Erythroblast (primary cell): ENCODE measurements at regions not wholly inside any gene's neighbourhood (a gene's known extent, or its start where the extent isn't known, plus 50 kb on each side); places are given as distances from the start of the nearest gene placed in this dataset.

ENCODE experiments used
- GATA1 ChIP-seq: IDR thresholded peaks from 2 replicates; pipeline ENCODE4 v1.6.1; 2011; ENCODE audit warnings: low read depth, mild to moderate bottlenecking, control low read depth, low read length, moderate library complexity
- POLR2A ChIP-seq: IDR thresholded peaks from 2 replicates; pipeline ENCODE4 v1.6.1; 2011; ENCODE audit warnings: mild to moderate bottlenecking, low read length

DNA sequence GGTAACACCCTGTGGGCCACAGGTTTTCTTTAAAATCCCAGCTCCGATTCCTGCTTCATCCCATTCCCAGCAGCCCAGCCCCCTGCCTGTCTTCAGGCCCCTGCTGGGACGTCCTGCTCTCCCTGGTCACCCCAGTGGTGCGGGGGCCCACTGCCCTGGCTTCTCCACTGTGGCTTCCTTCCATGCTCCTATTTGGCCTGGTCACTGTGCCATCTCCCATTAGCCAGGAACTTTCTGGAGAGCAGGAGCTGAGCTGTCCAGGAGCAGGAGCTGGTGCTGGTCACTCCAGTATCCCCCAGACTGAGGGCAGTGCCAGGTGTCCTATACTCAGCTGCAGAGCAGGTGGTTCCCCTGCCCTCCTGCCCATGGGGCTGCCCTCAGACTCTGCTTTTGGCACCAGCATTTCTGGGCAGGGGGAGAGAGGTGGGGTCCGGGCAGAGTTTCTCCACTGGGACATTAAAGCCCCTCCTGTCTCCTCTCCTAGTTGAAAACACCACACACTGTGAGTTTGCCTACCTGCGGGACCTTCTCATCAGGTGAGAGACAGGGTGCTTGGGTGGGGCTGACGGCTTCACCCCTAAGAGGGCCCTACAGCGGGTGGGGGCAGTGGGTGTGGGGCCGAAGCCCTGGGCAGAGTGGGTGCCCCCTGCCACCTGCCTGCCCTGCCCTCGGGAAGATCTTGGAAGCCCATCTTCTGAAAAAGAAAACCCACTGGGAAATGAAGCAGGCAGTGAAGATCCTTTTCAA is 356.2 kb downstream of the SEC14L1 start:
- TF ChIP-seq POLR2A = no peak
- TF ChIP-seq GATA1 = no peak
